Neural cell (in vitro differentiated cells): ENCODE measurements at regions not wholly inside any gene's neighbourhood (a gene's known extent, or its start where the extent isn't known, plus 50 kb on each side); places are given as distances from the start of the nearest gene placed in this dataset.

Experiments used
- H2AFZ ChIP-seq: fragments of 200-600, 300-800 bp; sonication (generic), shearing (Covaris generic); 2 replicates; pipeline ENCODE4 v1.6.0; 2014; ENCODE audit warnings: low read depth, mild to moderate bottlenecking, antibody characterized with exemption, low read length, moderate library complexity
- H3F3A ChIP-seq: fragments of 200-600 bp; shearing (Covaris generic); 2 replicates; pipeline ENCODE4 v1.6.1; 2016; ENCODE audit warnings: mild to moderate bottlenecking, moderate library complexity, mixed read lengths, antibody characterized with exemption, low read length; ENCODE audit not compliant: insufficient read depth, poor library complexity, severe bottlenecking
- H3K27ac ChIP-seq: fragments of 200-600, 300-800 bp; sonication (generic), shearing (Covaris generic); 2 replicates; pipeline ENCODE4 v1.5.1; 2014; ENCODE audit warnings: mild to moderate bottlenecking, low read length, moderate library complexity
- H3K27me3 ChIP-seq: fragments of 300-800, 200-600 bp; sonication (generic), shearing (Covaris generic); 2 replicates; pipeline ENCODE4 v1.6.0; 2014; ENCODE audit warnings: mild to moderate bottlenecking, low read depth, low read length, moderate library complexity; ENCODE audit not compliant: insufficient read depth
- H3K36me3 ChIP-seq: fragments of 300-800, 200-600 bp; sonication (generic), shearing (Covaris generic); 2 replicates; pipeline ENCODE4 v1.5.1; 2014; ENCODE audit warnings: mild to moderate bottlenecking, antibody characterized with exemption, low read length, moderate library complexity; ENCODE audit not compliant: insufficient read depth
- H3K4me2 ChIP-seq: fragments of 300-800, 200-600 bp; sonication (generic), shearing (Covaris generic); 2 replicates; pipeline ENCODE4 v1.6.0; 2014; ENCODE audit warnings: mild to moderate bottlenecking, low read length
- H3K4me3 ChIP-seq: fragments of 300-800, 200-600 bp; sonication (generic), shearing (Covaris generic); 2 replicates; pipeline ENCODE4 v1.5.1; 2014; ENCODE audit warnings: mild to moderate bottlenecking, low read length, moderate library complexity
- H3K79me2 ChIP-seq: fragments of 200-600 bp; shearing (Covaris generic); replicated peaks from 2 replicates; pipeline ENCODE4 v1.6.0; 2014; ENCODE audit warnings: mild to moderate bottlenecking, low read length, moderate library complexity; ENCODE audit not compliant: insufficient read depth
- H3K9ac ChIP-seq: fragments of 300-800, 200-600 bp; sonication (generic), shearing (Covaris generic); 2 replicates; pipeline ENCODE4 v1.6.1; 2016; ENCODE audit warnings: mild to moderate bottlenecking, low read length, mixed read lengths
- H3K9me2 ChIP-seq: fragments of 200-600 bp; shearing (Covaris generic); 2 replicates; pipeline ENCODE4 v1.6.1; 2016; ENCODE audit warnings: mild to moderate bottlenecking, low read length, mixed read lengths; ENCODE audit not compliant: insufficient read depth
- H3K9me3 ChIP-seq: fragments of 200-600, 300-800 bp; sonication (generic), shearing (Covaris generic); 2 replicates; pipeline ENCODE4 v1.6.1; 2016; ENCODE audit warnings: mild to moderate bottlenecking, mixed run types, low read length, moderate library complexity, mixed read lengths
- H4K20me1 ChIP-seq: fragments of 200-600 bp; shearing (Covaris generic); 2 replicates; pipeline ENCODE4 v1.6.1; 2016; ENCODE audit warnings: mild to moderate bottlenecking, mixed run types; ENCODE audit not compliant: insufficient read depth
- EP300 ChIP-seq: fragments of 450-650 bp; conservative IDR thresholded peaks from 2 replicates; pipeline ENCODE4 v1.6.1; 2014; ENCODE audit warnings: antibody characterized with exemption, mild to moderate bottlenecking, moderate library complexity; ENCODE audit not compliant: poor library complexity, severe bottlenecking
- EZH2 ChIP-seq: fragments of 200-600, 300-800 bp; shearing (Covaris generic), sonication (generic); IDR thresholded peaks from 2 replicates; pipeline ENCODE4 v1.6.1; 2014; ENCODE audit warnings: antibody characterized with exemption, low read length, borderline replicate concordance, mild to moderate bottlenecking; ENCODE audit not compliant: insufficient read depth, poor library complexity, severe bottlenecking
- MXI1 ChIP-seq: fragments of 450-650 bp; conservative IDR thresholded peaks from 2 replicates; pipeline ENCODE4 v1.6.1; 2014; ENCODE audit warnings: antibody characterized with exemption, mild to moderate bottlenecking; ENCODE audit not compliant: poor library complexity, severe bottlenecking
- POLR2AphosphoS5 ChIP-seq: IDR thresholded peaks from 2 replicates; pipeline ENCODE4 v1.6.1; 2012
- RAD21 ChIP-seq: fragments of 450-650 bp; conservative IDR thresholded peaks from 2 replicates; pipeline ENCODE4 v1.6.1; 2014; ENCODE audit warnings: antibody characterized with exemption, mild to moderate bottlenecking, moderate library complexity
- REST ChIP-seq: IDR thresholded peaks from 2 replicates; pipeline ENCODE4 v1.6.1; 2012; ENCODE audit warnings: borderline replicate concordance
- SMC3 ChIP-seq: fragments of 450-650 bp; conservative IDR thresholded peaks from 2 replicates; pipeline ENCODE4 v1.6.1; 2014; ENCODE audit warnings: antibody characterized with exemption, mild to moderate bottlenecking, moderate library complexity; ENCODE audit not compliant: poor library complexity
- TAF1 ChIP-seq: IDR thresholded peaks from 2 replicates; pipeline ENCODE4 v1.6.1; 2012; ENCODE audit warnings: low read depth
- small RNA-seq, 3 experiments: library from RNA; depleted of rRNA; stranded (forward); fragments of <200 nt; gene quantifications; one replicate each; pipeline ENCODE3, GENCODE V24; 2012
- TF ChIP-seq, protein P1 (sequence below): fragments of 450-650 bp; IDR thresholded peaks from 2 replicates; pipeline ENCODE4 v1.5.1; 2014; ENCODE audit warnings: antibody characterized with exemption, mild to moderate bottlenecking, moderate library complexity; ENCODE audit not compliant: poor library complexity, severe bottlenecking

GRCh38 chr4:113811359-113811758 is 49.8 kb upstream of the CAMK2D start:
- TF ChIP-seq TAF1 = no peak
- TF ChIP-seq, protein P1, sequence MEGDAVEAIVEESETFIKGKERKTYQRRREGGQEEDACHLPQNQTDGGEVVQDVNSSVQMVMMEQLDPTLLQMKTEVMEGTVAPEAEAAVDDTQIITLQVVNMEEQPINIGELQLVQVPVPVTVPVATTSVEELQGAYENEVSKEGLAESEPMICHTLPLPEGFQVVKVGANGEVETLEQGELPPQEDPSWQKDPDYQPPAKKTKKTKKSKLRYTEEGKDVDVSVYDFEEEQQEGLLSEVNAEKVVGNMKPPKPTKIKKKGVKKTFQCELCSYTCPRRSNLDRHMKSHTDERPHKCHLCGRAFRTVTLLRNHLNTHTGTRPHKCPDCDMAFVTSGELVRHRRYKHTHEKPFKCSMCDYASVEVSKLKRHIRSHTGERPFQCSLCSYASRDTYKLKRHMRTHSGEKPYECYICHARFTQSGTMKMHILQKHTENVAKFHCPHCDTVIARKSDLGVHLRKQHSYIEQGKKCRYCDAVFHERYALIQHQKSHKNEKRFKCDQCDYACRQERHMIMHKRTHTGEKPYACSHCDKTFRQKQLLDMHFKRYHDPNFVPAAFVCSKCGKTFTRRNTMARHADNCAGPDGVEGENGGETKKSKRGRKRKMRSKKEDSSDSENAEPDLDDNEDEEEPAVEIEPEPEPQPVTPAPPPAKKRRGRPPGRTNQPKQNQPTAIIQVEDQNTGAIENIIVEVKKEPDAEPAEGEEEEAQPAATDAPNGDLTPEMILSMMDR = no peak
- TF ChIP-seq EZH2 = no peak
- no peak for TF ChIP-seq RAD21
- no peak for TF ChIP-seq REST
- TF ChIP-seq MXI1 = no peak
- TF ChIP-seq POLR2AphosphoS5 = no peak
- TF ChIP-seq EP300 = no peak
- no peak for TF ChIP-seq SMC3
- H3K9me3 ChIP-seq = no peaks in the 10 kb centered on the region
- H2AFZ ChIP-seq = no peak overlapping the region
- no peaks in the 10 kb centered on the region for H3K79me2 ChIP-seq
- no peak overlapping the region for H3K4me2 ChIP-seq
- no peaks in the 10 kb centered on the region for H4K20me1 ChIP-seq
- H3K9ac ChIP-seq = no peak overlapping the region
- H3K36me3 ChIP-seq = no peaks in the 10 kb centered on the region
- no peak overlapping the region for H3K4me3 ChIP-seq
- no peak overlapping the region for H3K27ac ChIP-seq
- H3K9me2 ChIP-seq = no peaks in the 10 kb centered on the region
- no peaks in the 10 kb centered on the region for H3K27me3 ChIP-seq
- H3F3A ChIP-seq = no peaks in the 10 kb centered on the region

Small RNAs in the stretch of these regions (small RNA-seq; reads per million reads assigned to genes)
- gene AC111193.1 = 0 reads per million in 3 experiments
